Right atrium auricular region (tissue), 2 donors: ENCODE measurements at regions not wholly inside any gene's neighbourhood (a gene's known extent, or its start where the extent isn't known, plus 50 kb on each side); places are given as distances from the start of the nearest gene placed in this dataset.
"Not testable (repeated sequence)": the region's sequence is repeated elsewhere in the genome, so short reads cannot be mapped to it uniquely, and the experiment has no call there.

ENCODE experiments used
- DNase-seq: peaks from one replicate; pipeline ENCODE4 v3.0.0-alpha.2; 2019; ENCODE audit warnings: low spot score
- H3K27ac ChIP-seq, 2 donors: fragments of 200-600 bp; sonication (generic); 1 replicate in 1 of 2; 2 replicates in 1 of 2; pipeline ENCODE4 v1.5.1; 2016 to 2019
- H3K27me3 ChIP-seq, 2 donors: fragments of 200-600 bp; sonication (generic); one replicate each; pipeline versions ENCODE4 v1.5.1 to v1.6.0; 2017 to 2019
- H3K36me3 ChIP-seq: fragments of 200-600 bp; sonication (generic); one replicate; pipeline ENCODE4 v1.5.1; 2016
- H3K4me1 ChIP-seq, 2 donors: fragments of 200-600 bp; sonication (generic); one replicate each; pipeline versions ENCODE4 v1.5.1 to v1.6.0; 2017 to 2019
- H3K4me3 ChIP-seq, 2 donors: fragments of 200-600 bp; sonication (generic); 1 replicate in 1 of 2; 2 replicates in 1 of 2; pipeline ENCODE4 v1.5.1; 2017 to 2019; ENCODE audit warnings: mild to moderate bottlenecking in 1 of 2, moderate library complexity in 1 of 2
- H3K9me3 ChIP-seq, 2 donors: fragments of 200-600 bp; sonication (generic); one replicate each; pipeline ENCODE4 v1.5.1; 2019
- TF ChIP-seq, protein P1 (sequence below), 2 donors: fragments of 200-600 bp; sonication (generic); IDR thresholded peaks; one replicate each; pipeline ENCODE4 v1.5.1; 2019; ENCODE audit warnings: antibody characterized with exemption in 2 of 2

DNA sequence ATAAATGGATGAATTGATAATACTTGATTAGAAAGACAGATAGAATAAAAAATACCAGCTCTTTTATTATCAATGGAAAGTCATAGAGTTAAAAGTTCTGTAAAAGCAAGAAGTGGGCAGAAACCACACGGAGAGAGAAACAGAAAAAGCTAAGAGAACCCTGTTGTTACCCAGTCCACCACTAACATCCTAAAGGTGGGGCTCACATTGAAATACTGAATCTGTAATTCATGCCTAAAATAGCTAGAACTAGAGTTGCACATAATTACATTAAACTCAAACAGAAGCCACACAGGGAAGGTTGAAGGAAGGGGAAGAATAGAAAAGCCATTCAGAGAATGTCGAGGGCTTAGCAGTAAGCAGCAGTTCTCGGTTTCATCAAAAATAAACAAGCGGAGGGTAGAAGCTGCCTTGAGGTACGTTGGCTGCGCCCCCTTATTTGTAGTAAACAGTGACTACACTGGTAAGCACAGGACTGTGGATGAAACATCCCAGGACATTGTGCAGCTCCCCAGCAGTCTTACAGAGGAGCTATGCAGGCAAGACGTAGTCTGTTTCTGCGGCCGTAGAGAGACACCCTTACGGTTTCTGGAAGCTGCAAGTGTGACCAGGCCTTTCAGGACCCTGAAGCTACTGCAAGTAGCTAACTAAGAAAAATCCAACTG is 1247.0 kb upstream of the GYPC start:
- no peaks in the 10 kb centered on the region for H3K4me1 ChIP-seq
- TF ChIP-seq, protein P1, sequence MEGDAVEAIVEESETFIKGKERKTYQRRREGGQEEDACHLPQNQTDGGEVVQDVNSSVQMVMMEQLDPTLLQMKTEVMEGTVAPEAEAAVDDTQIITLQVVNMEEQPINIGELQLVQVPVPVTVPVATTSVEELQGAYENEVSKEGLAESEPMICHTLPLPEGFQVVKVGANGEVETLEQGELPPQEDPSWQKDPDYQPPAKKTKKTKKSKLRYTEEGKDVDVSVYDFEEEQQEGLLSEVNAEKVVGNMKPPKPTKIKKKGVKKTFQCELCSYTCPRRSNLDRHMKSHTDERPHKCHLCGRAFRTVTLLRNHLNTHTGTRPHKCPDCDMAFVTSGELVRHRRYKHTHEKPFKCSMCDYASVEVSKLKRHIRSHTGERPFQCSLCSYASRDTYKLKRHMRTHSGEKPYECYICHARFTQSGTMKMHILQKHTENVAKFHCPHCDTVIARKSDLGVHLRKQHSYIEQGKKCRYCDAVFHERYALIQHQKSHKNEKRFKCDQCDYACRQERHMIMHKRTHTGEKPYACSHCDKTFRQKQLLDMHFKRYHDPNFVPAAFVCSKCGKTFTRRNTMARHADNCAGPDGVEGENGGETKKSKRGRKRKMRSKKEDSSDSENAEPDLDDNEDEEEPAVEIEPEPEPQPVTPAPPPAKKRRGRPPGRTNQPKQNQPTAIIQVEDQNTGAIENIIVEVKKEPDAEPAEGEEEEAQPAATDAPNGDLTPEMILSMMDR (IDR thresholded peaks at IDR 0.05), result no peak
- H3K36me3 ChIP-seq, result no peaks in the 10 kb centered on the region
- H3K4me3 ChIP-seq, result no peak overlapping the region
- DNase-seq, result no peak
- no peak overlapping the region for H3K27ac ChIP-seq
- no peaks in the 10 kb centered on the region for H3K27me3 ChIP-seq
- no peaks in the 10 kb centered on the region for H3K9me3 ChIP-seq

DNA sequence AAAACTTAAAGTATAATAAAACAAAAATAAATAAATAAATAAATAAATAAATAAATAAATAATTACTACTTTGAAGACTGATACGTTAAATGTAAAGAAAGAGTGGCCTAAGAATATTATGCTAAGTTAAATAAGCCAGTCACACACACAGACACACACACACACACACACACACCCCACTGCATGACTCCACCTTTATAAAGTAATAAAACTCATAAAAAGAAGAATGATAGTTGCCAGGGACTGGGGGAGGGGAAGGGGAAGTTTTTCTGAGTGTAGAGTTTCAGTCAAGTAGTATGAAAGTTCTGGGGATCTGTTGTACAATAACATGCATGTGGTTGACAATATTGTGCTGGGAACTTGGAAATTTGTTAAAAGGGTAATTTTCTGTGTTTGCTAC is 1237.5 kb upstream of the GYPC start:
- no peaks in the 10 kb centered on the region for H3K36me3 ChIP-seq
- DNase-seq, result no peak

DNA sequence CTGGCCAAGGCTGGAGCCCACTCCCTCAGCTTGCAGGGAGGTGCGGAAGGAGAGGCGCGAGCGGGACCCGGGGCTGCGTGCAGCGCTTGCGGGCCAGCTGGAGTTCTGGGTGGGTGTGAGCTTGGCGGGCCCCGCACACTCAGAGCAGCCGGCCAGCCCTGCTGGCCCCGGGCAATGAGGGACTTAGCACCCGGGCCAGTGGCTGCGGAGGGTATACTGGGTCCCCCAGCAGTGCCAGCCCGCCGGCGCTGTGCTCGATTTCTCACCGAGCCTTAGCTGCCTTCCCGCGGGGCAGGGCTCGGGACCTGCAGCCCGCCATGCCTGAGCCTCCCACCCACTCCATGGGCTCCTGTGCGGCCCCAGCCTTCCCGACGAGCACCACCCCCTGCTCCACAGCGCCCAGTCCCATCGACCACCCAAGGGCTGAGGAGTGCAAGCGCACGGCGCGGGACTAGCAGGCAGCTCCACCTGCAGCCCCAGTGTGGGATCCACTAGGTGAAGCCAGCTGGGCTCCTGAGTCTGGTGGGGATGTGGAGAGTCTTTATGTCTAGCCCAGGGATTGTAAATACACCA is 1233.7 kb upstream of the GYPC start:
- not testable (repeated sequence) for H3K27me3 ChIP-seq, H3K4me3 ChIP-seq, H3K27ac ChIP-seq, H3K4me1 ChIP-seq, H3K9me3 ChIP-seq, DNase-seq, H3K36me3 ChIP-seq

More for the DNA sequence above, 1237.5 kb upstream of the GYPC start:
- H3K27ac ChIP-seq, result no peak overlapping the region
- no peaks in the 10 kb centered on the region for H3K9me3 ChIP-seq
- H3K4me3 ChIP-seq, result no peak overlapping the region
- TF ChIP-seq, protein P1 (IDR thresholded peaks at IDR 0.05), result no peak
- no peaks in the 10 kb centered on the region for H3K27me3 ChIP-seq
- H3K4me1 ChIP-seq, result no peaks in the 10 kb centered on the region

DNA sequence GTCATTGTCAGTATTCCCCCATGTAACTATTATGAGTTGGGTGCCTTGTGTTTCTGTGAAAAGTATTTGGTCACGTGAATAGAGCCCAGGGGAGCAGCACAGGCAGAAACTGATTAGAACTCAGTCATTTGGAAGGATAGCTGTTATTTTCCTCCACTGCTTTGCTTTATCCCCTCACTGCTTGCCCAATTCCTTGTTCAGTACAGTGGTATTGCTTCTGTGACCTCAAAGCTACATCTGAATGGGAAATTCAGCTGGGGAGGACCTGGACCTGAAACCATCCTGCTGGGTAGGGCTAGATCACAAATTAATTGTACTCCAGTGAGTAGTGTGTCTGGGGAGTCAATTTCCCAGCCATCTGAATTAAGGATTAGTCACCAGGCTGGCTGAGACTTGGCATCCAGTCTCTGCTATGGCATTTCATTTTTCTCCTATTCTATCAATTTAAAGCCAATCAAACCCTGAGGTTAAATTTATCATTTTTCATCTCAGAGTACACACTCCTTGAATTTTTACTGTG is 1231.6 kb upstream of the GYPC start:
- H3K27me3 ChIP-seq, result no peaks in the 10 kb centered on the region
- no peak for DNase-seq
- no peak overlapping the region for H3K27ac ChIP-seq
- TF ChIP-seq, protein P1 (IDR thresholded peaks at IDR 0.05), result no peak
- H3K4me1 ChIP-seq, result no peaks in the 10 kb centered on the region
- H3K9me3 ChIP-seq, result no peaks in the 10 kb centered on the region
- H3K36me3 ChIP-seq, result no peaks in the 10 kb centered on the region
- no peak overlapping the region for H3K4me3 ChIP-seq

DNA sequence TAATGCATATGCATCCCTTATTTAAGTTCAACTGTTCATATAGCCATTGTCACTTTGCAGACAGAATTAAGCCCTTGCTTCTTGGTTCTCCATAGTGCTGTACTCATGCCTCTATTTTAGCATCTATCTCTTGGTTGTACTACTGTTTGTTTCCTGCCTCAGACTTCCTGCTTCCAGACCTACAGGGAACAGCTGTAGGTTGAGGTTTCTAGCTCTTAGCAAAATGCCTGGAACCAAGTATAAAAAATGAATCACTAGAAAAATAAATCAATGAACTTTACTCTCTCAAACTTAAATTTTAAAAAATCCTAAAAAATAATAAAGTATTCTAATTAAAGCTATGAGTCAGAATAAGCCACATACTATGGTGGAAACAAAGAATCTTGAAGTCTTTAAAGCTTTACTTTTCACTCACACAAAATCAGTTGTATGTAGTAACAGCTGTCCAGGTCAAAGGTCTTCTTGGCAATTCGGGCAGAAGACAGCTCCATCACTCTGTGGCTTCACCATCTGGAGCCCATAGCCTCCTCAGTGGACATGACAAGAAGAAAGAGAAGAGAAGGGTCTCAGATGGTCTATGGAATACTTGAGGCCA is 1228.1 kb upstream of the GYPC start:
- Histone ChIP-seq H3K4me1 (no peaks in the 10 kb centered on the region), H3K27ac (no peak overlapping the region), H3K4me3 (no peak overlapping the region), H3K27me3 (no peaks in the 10 kb centered on the region), H3K9me3 (no peaks in the 10 kb centered on the region), H3K36me3 (no peaks in the 10 kb centered on the region)
- TF ChIP-seq, protein P1 (IDR thresholded peaks at IDR 0.05), result no peak
- no peak for DNase-seq

DNA sequence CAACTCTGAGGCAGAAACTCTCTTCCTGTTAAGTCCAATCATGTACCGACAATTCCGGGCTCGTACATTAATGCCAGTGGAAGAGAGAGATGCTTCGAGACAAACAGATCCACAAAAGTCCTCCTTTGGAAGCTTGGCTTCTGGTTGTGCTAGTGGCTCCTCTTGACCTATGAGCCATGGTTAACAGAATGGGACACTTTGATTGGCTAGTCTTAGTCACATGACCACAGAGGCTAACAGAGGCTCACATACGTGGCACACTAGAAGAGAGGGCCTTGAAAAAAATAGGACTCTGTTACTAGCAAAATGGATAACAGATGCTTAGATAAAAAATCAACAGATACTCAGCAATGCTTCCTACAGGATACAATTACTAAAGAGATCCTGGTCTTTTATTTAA is 1211.9 kb upstream of the GYPC start:
- H3K27ac ChIP-seq, result no peak overlapping the region
- no peak overlapping the region for H3K4me3 ChIP-seq
- TF ChIP-seq, protein P1 (IDR thresholded peaks at IDR 0.05), result no peak
- no peaks in the 10 kb centered on the region for H3K27me3 ChIP-seq
- H3K9me3 ChIP-seq, result no peaks in the 10 kb centered on the region
- no peak for DNase-seq
- H3K4me1 ChIP-seq, result no peaks in the 10 kb centered on the region
- H3K36me3 ChIP-seq, result no peaks in the 10 kb centered on the region
